HEK293 (cell line): ENCODE measurements at regions not wholly inside any gene's neighbourhood (a gene's known extent, or its start where the extent isn't known, plus 50 kb on each side); places are given as distances from the start of the nearest gene placed in this dataset.
A peak's percentile ranks its signal among the peaks of the same experiment; 100 is the strongest.

ENCODE experiments used
- HOXA7 ChIP-seq: sonication (generic); formaldehyde crosslinking; IDR thresholded peaks from 2 replicates; pipeline ENCODE4 v1.8.1; 2022; ENCODE audit warnings: missing genetic modification reagents, borderline replicate concordance
- IKZF3 ChIP-seq: fragments of 450-650 bp; IDR thresholded peaks from 2 replicates; pipeline ENCODE4 v1.5.0; 2018; ENCODE audit warnings: missing biosample characterization, mild to moderate bottlenecking, missing genetic modification characterization, moderate library complexity
- KLF1 ChIP-seq: fragments of 450-650 bp; formaldehyde crosslinking; IDR thresholded peaks from 2 replicates; pipeline ENCODE4 v1.5.1; 2016; ENCODE audit warnings: missing biosample characterization, missing genetic modification characterization
- KLF9 ChIP-seq: fragments of 450-650 bp; formaldehyde crosslinking; IDR thresholded peaks from 2 replicates; pipeline ENCODE4 v1.5.1; 2016; ENCODE audit warnings: missing biosample characterization, missing genetic modification characterization, low read depth
- PBX3 ChIP-seq: sonication (generic); formaldehyde crosslinking; IDR thresholded peaks from 2 replicates; pipeline ENCODE4 v1.8.1; 2022; ENCODE audit warnings: mild to moderate bottlenecking, moderate library complexity, missing genetic modification reagents
- REPIN1 ChIP-seq: fragments of 450-650 bp; formaldehyde crosslinking; IDR thresholded peaks from 2 replicates; pipeline ENCODE4 v1.5.1; 2017; ENCODE audit warnings: missing biosample characterization, missing genetic modification characterization, low read depth
- SP7 ChIP-seq: fragments of 450-650 bp; formaldehyde crosslinking; IDR thresholded peaks from 2 replicates; pipeline ENCODE4 v1.5.1; 2016; ENCODE audit warnings: missing biosample characterization, missing genetic modification characterization
- TRIM28 ChIP-seq: IDR thresholded peaks from 2 replicates; pipeline ENCODE4 v1.6.1; 2011; ENCODE audit warnings: low read length, control low read depth, borderline replicate concordance
- TSHZ1 ChIP-seq: fragments of 450-650 bp; formaldehyde crosslinking; IDR thresholded peaks from 2 replicates; pipeline ENCODE4 v1.5.1; 2016; ENCODE audit warnings: missing biosample characterization, missing genetic modification characterization, borderline replicate concordance
- ZBTB10 ChIP-seq: fragments of 450-650 bp; formaldehyde crosslinking; IDR thresholded peaks from 2 replicates; pipeline ENCODE4 v1.5.1; 2016; ENCODE audit warnings: missing biosample characterization, missing genetic modification characterization
- ZEB2 ChIP-seq: fragments of 450-650 bp; formaldehyde crosslinking; IDR thresholded peaks from 2 replicates; pipeline ENCODE4 v1.5.1; 2016; ENCODE audit warnings: missing biosample characterization, missing genetic modification characterization
- ZFP69B ChIP-seq: fragments of 450-650 bp; formaldehyde crosslinking; IDR thresholded peaks from 2 replicates; pipeline ENCODE4 v1.5.1; 2016; ENCODE audit warnings: missing biosample characterization, missing genetic modification characterization
- ZNF138 ChIP-seq: fragments of 450-650 bp; formaldehyde crosslinking; IDR thresholded peaks from 2 replicates; pipeline ENCODE4 v1.5.1; 2016; ENCODE audit warnings: missing biosample characterization, missing genetic modification characterization, borderline replicate concordance
- ZNF140 ChIP-seq: fragments of 450-650 bp; formaldehyde crosslinking; IDR thresholded peaks from 2 replicates; pipeline ENCODE4 v1.5.1; 2016; ENCODE audit warnings: missing biosample characterization, missing genetic modification characterization
- ZNF174 ChIP-seq: fragments of 450-650 bp; formaldehyde crosslinking; IDR thresholded peaks from 2 replicates; pipeline ENCODE4 v1.5.0; 2017; ENCODE audit warnings: missing biosample characterization, mild to moderate bottlenecking, missing genetic modification characterization
- ZNF239 ChIP-seq: fragments of 450-650 bp; formaldehyde crosslinking; IDR thresholded peaks from 2 replicates; pipeline ENCODE4 v1.5.1; 2016; ENCODE audit warnings: missing biosample characterization, missing genetic modification characterization
- ZNF350 ChIP-seq: fragments of 450-650 bp; formaldehyde crosslinking; IDR thresholded peaks from 2 replicates; pipeline ENCODE4 v1.5.0; 2017; ENCODE audit warnings: missing biosample characterization, mild to moderate bottlenecking, missing genetic modification characterization
- ZNF416 ChIP-seq: fragments of 450-650 bp; formaldehyde crosslinking; IDR thresholded peaks from 2 replicates; pipeline ENCODE4 v1.5.1; 2016; ENCODE audit warnings: missing biosample characterization, missing genetic modification characterization
- ZNF510 ChIP-seq: fragments of 450-650 bp; formaldehyde crosslinking; IDR thresholded peaks from 2 replicates; pipeline ENCODE4 v1.5.1; 2018; ENCODE audit warnings: mild to moderate bottlenecking, missing genetic modification characterization, missing biosample characterization; ENCODE audit not compliant: insufficient replicate concordance
- ZNF513 ChIP-seq: fragments of 450-650 bp; IDR thresholded peaks from 2 replicates; pipeline ENCODE4 v1.5.1; 2018; ENCODE audit warnings: missing biosample characterization, missing genetic modification characterization
- ZNF555 ChIP-seq: fragments of 450-650 bp; formaldehyde crosslinking; conservative IDR thresholded peaks from 2 replicates; pipeline ENCODE4 v1.5.1; 2017; ENCODE audit warnings: missing biosample characterization, mild to moderate bottlenecking, missing genetic modification characterization, inconsistent platforms
- ZNF585B ChIP-seq: fragments of 450-650 bp; formaldehyde crosslinking; IDR thresholded peaks from 2 replicates; pipeline ENCODE4 v1.5.1; 2016; ENCODE audit warnings: missing biosample characterization, missing genetic modification characterization
- ZNF600 ChIP-seq: fragments of 450-650 bp; formaldehyde crosslinking; IDR thresholded peaks from 2 replicates; pipeline ENCODE4 v1.5.1; 2016; ENCODE audit warnings: missing biosample characterization, missing genetic modification characterization
- ZNF610 ChIP-seq: fragments of 450-650 bp; formaldehyde crosslinking; IDR thresholded peaks from 2 replicates; pipeline ENCODE4 v1.5.1; 2016; ENCODE audit warnings: missing biosample characterization, missing genetic modification characterization, borderline replicate concordance
- ZNF623 ChIP-seq: fragments of 450-650 bp; formaldehyde crosslinking; IDR thresholded peaks from 2 replicates; pipeline ENCODE4 v1.5.1; 2016; ENCODE audit warnings: missing biosample characterization, missing genetic modification characterization
- ZNF791 ChIP-seq: fragments of 450-650 bp; formaldehyde crosslinking; IDR thresholded peaks from 2 replicates; pipeline ENCODE4 v1.5.1; 2016; ENCODE audit warnings: missing biosample characterization, missing genetic modification characterization
- TF ChIP-seq, protein P1 (sequence below): fragments of 450-650 bp; formaldehyde crosslinking; IDR thresholded peaks from 2 replicates; pipeline ENCODE4 v1.5.1; 2016; ENCODE audit warnings: missing biosample characterization, missing genetic modification characterization
- TF ChIP-seq, protein P2 (sequence below): fragments of 450-650 bp; formaldehyde crosslinking; IDR thresholded peaks from 2 replicates; pipeline ENCODE4 v1.5.1; 2017; ENCODE audit warnings: missing biosample characterization, missing genetic modification characterization

GRCh38 chr1:47690341-47691250 lies 252.8 kb downstream of the FOXD2 start (continued):
- TF ChIP-seq TSHZ1 (tag by site-specific recombination) (peak; percentile 98), HOXA7 (CRISPR knock-in tag) (no peak), ZNF791 (tag by site-specific recombination) (0 out of 2 replicates have a peak, but pooled peaks have one; percentile 49), ZNF623 (tag by site-specific recombination) (peak; percentile 45), KLF9 (peak; percentile 58; the same call in 1 of the 2 replicates), ZNF585B (tag by site-specific recombination) (no peak), ZNF555 (tag by site-specific recombination) (no peak), ZNF600 (peak; percentile 59; the same call in 1 of the 2 replicates), ZNF610 (no peak), ZNF510 (no peak), ZNF350 (no peak), ZNF239 (peak; percentile 76; the same call in 1 of the 2 replicates), SP7 (tag by site-specific recombination) (peak; percentile 99), ZFP69B (peak; percentile 75), IKZF3 (tag by site-specific recombination) (peak; percentile 55; the same call in 1 of the 2 replicates), ZNF416 (tag by site-specific recombination) (no peak), ZBTB10 (peak; percentile 66), ZNF513 (tag by site-specific recombination) (peak; percentile 73), ZNF138 (no peak), ZNF140 (tag by site-specific recombination) (no peak), TRIM28 (peak; percentile 96), KLF1 (tag by site-specific recombination) (no peak; the same call in 1 of the 2 replicates), ZEB2 (tag by site-specific recombination) (peak; percentile 95), ZNF174 (tag by site-specific recombination) (no peak), REPIN1 (tag by site-specific recombination) (no peak), PBX3 (CRISPR knock-in tag) (no peak)
- TF ChIP-seq, protein P1, sequence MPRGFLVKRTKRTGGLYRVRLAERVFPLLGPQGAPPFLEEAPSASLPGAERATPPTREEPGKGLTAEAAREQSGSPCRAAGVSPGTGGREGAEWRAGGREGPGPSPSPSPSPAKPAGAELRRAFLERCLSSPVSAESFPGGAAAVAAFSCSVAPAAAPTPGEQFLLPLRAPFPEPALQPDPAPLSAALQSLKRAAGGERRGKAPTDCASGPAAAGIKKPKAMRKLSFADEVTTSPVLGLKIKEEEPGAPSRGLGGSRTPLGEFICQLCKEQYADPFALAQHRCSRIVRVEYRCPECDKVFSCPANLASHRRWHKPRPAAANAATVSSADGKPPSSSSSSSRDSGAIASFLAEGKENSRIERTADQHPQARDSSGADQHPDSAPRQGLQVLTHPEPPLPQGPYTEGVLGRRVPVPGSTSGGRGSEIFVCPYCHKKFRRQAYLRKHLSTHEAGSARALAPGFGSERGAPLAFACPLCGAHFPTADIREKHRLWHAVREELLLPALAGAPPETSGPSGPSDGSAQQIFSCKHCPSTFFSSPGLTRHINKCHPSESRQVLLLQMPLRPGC (tag by site-specific recombination): peak; percentile 99
- TF ChIP-seq, protein P2, sequence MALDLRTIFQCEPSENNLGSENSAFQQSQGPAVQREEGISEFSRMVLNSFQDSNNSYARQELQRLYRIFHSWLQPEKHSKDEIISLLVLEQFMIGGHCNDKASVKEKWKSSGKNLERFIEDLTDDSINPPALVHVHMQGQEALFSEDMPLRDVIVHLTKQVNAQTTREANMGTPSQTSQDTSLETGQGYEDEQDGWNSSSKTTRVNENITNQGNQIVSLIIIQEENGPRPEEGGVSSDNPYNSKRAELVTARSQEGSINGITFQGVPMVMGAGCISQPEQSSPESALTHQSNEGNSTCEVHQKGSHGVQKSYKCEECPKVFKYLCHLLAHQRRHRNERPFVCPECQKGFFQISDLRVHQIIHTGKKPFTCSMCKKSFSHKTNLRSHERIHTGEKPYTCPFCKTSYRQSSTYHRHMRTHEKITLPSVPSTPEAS (tag by site-specific recombination): no peak
